ENCODE measurements at regions not wholly inside any gene's neighbourhood (a gene's known extent, or its start where the extent isn't known, plus 50 kb on each side); places are given as distances from the start of the nearest gene placed in this dataset.
"Not testable (repeated sequence)": the region's sequence is repeated elsewhere in the genome, so short reads cannot be mapped to it uniquely, and the experiment has no call there.

DNA sequence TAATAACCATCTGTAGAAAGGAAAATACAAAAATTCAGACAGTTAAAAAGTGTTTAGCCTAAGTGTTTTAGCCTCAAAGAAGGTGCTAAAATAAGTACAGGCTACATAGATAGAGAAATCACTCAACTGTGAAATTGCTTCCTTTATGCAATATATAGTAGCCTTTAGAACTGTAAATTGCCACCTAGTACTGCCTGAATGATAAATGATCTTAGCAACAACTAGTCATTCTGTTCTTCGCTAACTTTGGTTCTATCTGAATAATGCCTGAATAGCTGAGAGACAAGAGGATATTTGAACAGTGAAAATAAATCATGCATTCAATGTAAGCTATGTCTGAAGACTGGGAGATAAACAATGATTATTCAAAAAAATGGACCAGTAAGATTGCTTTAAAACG lies 603.3 kb upstream of the PTCHD4 start:
- DNase-seq = no peak

GRCh38 chr6:48713612-48714011 lies 602.6 kb upstream of the PTCHD4 start:
- DNase-seq = no peak

GRCh38 chr6:48706310-48706709 lies 595.3 kb upstream of the PTCHD4 start:
- no peak for DNase-seq

- no peak for DNase-seq
Measured at GRCh38 chr6:48701572-48701971, 590.6 kb upstream of the PTCHD4 start.

DNA sequence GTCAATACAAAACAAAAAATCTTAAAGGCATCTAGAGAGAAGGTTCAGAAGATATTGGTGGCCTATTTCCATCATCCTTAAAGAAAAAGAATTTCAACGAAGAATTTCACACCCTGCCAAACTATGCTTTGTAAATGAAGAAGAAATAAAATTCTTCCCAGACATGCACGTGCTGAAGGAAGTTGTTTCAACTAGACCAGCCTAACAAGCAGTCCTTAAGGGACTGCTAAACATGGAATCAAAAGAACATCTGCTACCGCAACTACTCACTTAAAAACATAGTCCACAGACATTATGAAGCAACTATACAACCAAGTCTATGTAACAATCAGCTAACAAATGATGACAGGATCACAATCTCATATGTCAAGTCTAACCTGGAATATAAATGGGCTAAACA lies 584.9 kb upstream of the PTCHD4 start:
- no peak for DNase-seq

DNA sequence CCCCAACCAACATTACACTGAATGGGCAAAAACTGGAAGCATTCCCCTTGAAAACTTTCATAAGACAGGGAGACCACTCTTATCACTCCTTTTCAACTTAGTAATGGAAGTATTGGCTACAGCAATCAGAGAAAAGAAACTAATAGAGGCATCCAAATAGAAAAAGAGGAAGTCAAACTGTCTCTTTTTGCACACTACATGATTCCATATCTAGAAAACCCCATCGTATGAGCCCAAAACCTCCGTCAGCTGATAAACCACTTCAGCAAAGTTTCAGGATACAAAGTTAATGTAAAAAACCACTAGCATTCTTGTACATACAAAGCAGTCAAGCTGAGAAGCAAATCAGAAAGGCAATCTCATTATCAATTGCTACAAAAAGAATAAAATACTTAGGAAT lies 580.4 kb upstream of the PTCHD4 start:
- no peak for DNase-seq

DNA sequence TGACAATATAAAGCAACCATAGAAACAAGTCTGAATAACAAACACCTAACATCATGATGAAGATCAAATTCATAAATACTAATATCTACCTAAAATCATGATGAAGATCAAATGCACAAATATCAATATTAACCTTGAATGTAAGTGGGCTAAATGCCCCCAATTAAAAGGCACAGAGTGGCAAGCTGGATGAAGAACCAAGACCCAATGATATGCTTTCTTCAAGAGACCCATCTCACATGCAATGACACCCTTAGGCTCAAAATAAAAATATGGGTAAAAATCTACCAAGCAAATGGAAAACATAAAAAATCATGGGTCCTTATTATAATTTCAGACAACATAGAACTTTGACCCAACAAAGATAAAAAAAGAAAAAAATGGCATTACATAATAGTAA lies 578.5 kb upstream of the PTCHD4 start:
- DNase-seq = no peak

DNA sequence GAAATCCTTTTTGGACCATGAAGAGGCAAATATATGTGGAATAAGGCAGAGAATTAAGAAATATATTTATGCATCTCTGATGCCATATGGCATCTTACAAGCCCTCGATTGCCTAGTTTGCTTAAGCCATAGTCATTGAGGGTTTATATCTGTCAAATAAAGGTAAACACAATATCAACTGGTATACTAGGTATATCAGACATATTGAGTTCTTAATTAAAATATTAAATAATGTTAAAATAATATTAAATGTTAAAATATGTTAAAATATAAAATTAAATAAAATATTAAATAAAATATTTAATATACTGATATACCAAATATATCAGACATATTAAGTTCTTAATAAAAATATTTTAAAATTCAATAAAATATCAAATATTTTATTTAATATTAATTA lies 567.4 kb upstream of the PTCHD4 start:
- no peak for DNase-seq

DNA sequence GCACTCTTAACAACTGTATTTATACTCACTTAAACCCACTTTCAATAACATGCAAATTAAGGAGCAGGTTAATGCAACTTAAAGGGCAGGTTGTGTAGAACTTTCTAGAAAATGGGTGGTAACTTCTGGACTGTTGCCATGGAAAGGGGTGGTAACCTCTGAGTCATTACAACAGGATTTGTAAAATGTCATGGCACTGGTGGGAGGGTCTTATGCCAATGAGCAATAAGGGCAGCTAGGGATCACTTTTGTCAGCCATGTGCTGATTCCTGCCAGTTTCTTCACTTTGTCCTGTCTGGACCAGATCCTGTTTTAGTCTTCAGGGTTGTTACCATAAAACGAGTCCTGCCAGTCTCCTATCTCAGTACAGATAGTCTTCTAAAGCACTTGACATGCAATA lies 560.5 kb upstream of the PTCHD4 start:
- DNase-seq = no peak

- no peak for DNase-seq
Measured at GRCh38 chr6:48670546-48670945, 559.5 kb upstream of the PTCHD4 start.

DNA sequence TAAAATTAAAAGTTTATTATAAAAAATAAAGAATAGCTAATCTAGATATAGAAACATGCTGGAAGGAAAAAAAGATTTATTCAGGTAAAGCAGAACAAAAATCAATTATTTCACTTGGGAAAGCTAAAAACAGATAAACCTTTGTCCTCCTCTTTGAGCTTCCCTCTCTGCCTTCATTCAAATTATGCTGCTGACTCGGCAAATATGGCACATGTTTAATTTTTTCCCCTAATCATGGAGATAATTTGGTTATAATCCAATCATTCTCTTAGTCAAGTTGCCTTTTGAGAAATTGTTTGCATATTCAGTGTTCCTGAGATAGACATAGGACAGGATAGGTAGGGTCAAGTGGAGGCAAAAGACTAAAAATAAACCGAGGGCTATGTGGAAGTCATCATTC lies 556.8 kb upstream of the PTCHD4 start:
- no peak for DNase-seq

DNA sequence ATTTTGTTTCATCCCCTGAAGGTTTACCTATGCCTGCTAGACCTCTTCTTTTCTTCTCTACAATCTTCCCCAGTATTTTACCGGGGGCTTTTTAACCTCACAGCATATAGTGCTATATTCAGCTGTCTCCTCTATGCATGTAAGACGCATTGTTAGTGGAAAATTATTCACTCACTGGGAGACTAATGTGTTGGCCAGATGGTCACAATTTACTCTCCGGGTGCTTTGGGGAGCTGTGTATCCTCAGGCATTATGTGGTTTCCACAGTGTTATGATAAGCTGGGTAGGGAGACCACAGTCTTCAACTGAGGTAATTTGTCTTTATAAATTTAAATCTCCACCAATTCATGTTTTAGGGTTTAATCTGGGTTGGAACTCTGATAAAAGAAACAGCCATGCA lies 553.8 kb upstream of the PTCHD4 start:
- no peak for DNase-seq

DNA sequence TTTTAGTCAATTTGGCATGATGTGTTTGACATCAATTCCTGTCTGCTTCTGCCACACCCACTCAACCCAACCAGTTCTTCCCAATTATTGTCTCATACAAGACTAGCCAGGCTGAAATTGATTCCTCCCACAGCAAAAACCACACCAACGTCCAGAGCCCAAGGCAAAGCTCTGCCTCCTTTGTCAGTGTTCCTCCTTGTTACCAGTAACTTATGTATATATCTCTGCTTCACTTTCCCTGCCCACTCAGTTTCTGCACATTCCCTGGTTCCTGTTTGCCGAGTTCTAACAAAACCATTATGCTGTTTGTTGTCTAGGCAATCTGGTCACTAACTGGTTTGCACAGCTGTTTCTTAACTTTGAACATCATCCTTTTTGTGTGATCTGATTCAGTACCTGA lies 547.9 kb upstream of the PTCHD4 start:
- no peak for DNase-seq

- peak; percentile 2 for DNase-seq
Measured at GRCh38 chr6:48641544-48641943, 530.5 kb upstream of the PTCHD4 start.

GRCh38 chr6:48638796-48639195 lies 527.8 kb upstream of the PTCHD4 start:
- DNase-seq = not testable (repeated sequence)

DNA sequence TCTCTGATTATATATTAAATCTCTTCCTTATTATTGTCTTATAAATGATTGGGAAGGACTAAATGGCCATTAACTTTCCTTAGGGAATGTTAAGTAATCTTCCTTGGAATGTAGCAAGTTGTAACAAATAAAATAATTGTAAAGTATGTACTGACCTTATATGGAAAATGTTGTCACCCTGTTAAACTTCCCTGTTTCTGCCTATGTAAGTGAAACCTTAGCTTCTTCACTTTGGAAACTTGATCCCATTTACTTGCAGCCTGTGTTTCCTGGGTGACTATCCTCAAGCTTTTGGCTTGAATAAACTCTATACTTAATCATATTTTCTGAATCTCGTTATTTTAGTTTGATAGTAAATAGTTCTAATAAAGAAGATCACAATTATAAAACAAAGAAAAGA lies 519.5 kb upstream of the PTCHD4 start:
- DNase-seq = no peak

DNA sequence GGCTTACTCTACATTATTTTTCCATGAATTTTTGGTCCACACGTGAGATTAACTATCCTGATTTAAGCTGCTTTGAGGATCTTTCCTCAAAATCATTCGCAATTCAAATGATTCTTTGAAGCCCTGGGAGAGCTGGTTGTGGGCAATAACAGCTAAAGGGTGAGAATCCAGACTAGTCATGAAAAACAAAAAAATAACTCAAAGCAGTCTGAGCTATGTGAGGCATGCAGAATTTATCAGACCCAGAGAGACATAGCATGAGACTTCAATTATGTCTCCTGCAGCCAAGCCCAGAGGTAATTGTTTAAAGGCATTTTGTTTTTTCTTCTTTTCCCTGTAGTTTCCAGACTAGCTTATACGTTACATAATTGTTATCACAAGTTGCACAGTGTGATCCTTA lies 517.3 kb upstream of the PTCHD4 start:
- DNase-seq = peak; percentile 8

DNA sequence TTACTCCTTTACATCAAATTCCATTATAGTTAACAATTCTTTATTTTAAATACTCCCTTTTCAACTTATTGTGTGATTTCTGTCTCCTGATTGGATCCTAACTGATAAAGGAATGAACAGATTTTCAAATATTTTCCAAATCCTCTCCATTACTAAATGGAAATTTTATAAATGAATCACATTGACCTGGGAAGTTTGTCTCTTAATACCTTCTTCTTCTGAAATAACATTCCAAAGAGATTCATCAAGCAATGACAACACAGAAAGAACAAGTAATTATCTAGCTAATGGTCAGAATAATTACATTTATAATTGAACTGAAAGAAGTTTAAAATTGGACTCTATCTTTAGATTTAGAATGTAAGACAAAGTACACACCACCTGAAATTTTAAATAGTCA lies 515.4 kb upstream of the PTCHD4 start:
- no peak for DNase-seq

DNA sequence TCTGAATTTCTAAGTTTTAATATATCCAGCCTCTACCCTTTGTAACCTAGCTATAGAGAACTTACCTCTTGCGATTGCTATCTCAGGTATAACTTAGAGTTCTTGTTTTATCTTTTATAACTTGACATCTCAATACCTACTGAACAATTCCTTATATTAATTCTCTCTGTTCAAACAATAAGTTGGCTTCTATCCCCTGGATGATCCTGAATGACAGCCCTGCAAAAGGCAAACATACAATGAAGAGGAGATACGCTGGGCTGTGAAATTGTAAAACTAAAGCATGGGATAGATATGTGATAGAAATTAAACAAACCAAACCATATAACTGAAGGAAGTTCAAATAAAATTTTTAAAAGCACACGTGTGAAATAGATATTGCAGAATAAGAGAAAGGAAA lies 513.6 kb upstream of the PTCHD4 start:
- no peak for DNase-seq

GRCh38 chr6:48619771-48620170 lies 508.8 kb upstream of the PTCHD4 start:
- DNase-seq = no peak

DNA sequence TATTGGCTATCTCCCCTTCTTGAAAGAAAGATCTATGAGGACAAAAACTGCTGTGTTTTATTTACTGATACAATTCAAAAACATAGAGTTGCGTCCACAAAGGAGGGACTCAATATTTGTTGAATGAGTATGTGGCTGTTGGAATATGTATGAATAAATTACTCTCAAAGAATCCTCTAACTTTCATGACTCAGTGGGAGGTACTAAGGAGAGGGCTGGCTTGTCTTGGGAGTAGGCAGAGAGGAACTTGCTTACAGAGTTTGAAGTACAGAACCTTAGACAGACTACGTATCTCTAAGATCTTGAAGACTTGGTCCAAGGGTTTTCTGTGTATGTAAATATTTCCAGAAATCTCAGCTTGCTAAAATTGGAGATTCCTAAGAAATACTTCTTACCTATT lies 504.0 kb upstream of the PTCHD4 start:
- DNase-seq = no peak

DNA sequence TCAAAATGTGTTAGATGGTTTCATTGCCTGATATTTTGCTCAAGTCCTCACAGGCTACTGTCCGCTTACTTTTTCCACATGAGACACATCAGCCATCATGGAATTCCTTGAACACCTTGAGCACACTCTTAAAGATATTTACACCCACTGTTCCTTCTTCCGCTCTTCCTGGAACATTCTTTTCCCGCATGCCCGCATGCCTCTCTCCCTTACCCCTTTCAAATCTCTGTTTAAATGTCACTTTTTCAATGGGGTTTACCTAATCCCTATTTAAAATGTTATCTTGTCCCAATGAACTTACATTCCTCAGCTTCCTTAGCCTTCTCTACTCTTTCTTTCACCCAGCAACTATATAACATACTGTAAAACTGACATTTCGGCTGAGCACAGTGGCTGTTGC lies 503.3 kb upstream of the PTCHD4 start:
- DNase-seq = no peak

- DNase-seq = no peak
Measured at GRCh38 chr6:48613231-48613949, 502.4 kb upstream of the PTCHD4 start.

DNA sequence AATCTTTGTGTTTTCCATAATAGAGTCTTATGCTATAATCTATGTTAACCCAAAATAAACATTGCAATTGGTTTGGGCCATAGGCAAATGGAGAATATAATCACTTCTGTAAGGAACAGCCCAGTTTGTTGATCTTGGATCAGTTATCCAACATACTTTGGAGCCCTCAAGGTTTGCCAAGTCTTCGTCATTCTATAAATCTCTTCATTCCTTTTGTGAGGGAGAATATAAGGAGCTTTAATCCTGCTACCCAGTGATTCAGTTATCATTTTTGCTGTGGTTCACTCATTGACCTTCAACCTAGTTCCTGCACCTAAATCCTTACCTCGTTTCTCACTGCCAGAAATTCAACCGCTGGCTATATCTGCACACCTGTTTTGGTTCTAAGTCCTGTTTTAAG lies 500.3 kb upstream of the PTCHD4 start:
- DNase-seq = no peak

GRCh38 chr6:48610846-48611245 lies 499.8 kb upstream of the PTCHD4 start:
- DNase-seq = no peak

Data from fibroblast of skin of back (primary cell).